HEK293T (cell line): ENCODE measurements at regions not wholly inside any gene's neighbourhood (a gene's known extent, or its start where the extent isn't known, plus 50 kb on each side); places are given as distances from the start of the nearest gene placed in this dataset.

Source experiments
- BHLHE40 ChIP-seq: fragments of 450-650 bp; IDR thresholded peaks from 2 replicates; pipeline ENCODE4 v1.6.1; 2016; ENCODE audit warnings: mild to moderate bottlenecking, moderate library complexity, borderline replicate concordance
- CTBP1 ChIP-seq: fragments of 450-650 bp; IDR thresholded peaks from 2 replicates; pipeline ENCODE4 v1.6.1; 2016; ENCODE audit warnings: borderline replicate concordance
- ELF4 ChIP-seq: fragments of 450-650 bp; IDR thresholded peaks from 2 replicates; pipeline ENCODE4 v1.6.1; 2017; ENCODE audit warnings: antibody characterized with exemption
- FOXK2 ChIP-seq: fragments of 450-650 bp; IDR thresholded peaks from 2 replicates; pipeline ENCODE4 v1.6.1; 2016; ENCODE audit warnings: mild to moderate bottlenecking
- FOXM1 ChIP-seq: fragments of 450-650 bp; IDR thresholded peaks from 2 replicates; pipeline ENCODE4 v1.6.1; 2017; ENCODE audit warnings: mild to moderate bottlenecking, borderline replicate concordance
- HDGF ChIP-seq: fragments of 450-650 bp; IDR thresholded peaks from 2 replicates; pipeline ENCODE4 v1.6.1; 2017; ENCODE audit warnings: antibody characterized with exemption, borderline replicate concordance
- L3MBTL2 ChIP-seq: fragments of 450-650 bp; conservative IDR thresholded peaks from 2 replicates; pipeline ENCODE4 v1.6.1; 2016; ENCODE audit warnings: mild to moderate bottlenecking
- LEF1 ChIP-seq: fragments of 450-650 bp; IDR thresholded peaks from 2 replicates; pipeline ENCODE4 v1.6.1; 2017; ENCODE audit warnings: mild to moderate bottlenecking, borderline replicate concordance
- NFRKB ChIP-seq: fragments of 450-650 bp; IDR thresholded peaks from 2 replicates; pipeline ENCODE4 v1.6.1; 2016; ENCODE audit warnings: mild to moderate bottlenecking, moderate library complexity
- SP1 ChIP-seq: fragments of 450-650 bp; IDR thresholded peaks from 2 replicates; pipeline ENCODE4 v1.6.1; 2017
- SUZ12 ChIP-seq: fragments of 450-650 bp; IDR thresholded peaks from 2 replicates; pipeline ENCODE4 v1.6.1; 2016; ENCODE audit warnings: mild to moderate bottlenecking
- TF ChIP-seq, protein P1 (sequence below): fragments of 450-650 bp; IDR thresholded peaks from 2 replicates; pipeline ENCODE4 v1.6.1; 2016

- TF ChIP-seq FOXK2: no peak
- no peak for TF ChIP-seq NFRKB
- TF ChIP-seq ELF4: no peak
- no peak for TF ChIP-seq FOXM1
- no peak for TF ChIP-seq SUZ12
- no peak for TF ChIP-seq SP1
- TF ChIP-seq, protein P1, sequence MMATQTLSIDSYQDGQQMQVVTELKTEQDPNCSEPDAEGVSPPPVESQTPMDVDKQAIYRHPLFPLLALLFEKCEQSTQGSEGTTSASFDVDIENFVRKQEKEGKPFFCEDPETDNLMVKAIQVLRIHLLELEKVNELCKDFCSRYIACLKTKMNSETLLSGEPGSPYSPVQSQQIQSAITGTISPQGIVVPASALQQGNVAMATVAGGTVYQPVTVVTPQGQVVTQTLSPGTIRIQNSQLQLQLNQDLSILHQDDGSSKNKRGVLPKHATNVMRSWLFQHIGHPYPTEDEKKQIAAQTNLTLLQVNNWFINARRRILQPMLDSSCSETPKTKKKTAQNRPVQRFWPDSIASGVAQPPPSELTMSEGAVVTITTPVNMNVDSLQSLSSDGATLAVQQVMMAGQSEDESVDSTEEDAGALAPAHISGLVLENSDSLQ: no peak
- no peak for TF ChIP-seq L3MBTL2
- TF ChIP-seq HDGF: no peak
- no peak for TF ChIP-seq BHLHE40
- no peak for TF ChIP-seq CTBP1
- TF ChIP-seq LEF1: no peak
These were observed 140.1 kb upstream of the MED14 start for GRCh38 chrX:40875476-40875875.
